Loucy (cell line): ENCODE measurements at regions not wholly inside any gene's neighbourhood (a gene's known extent, or its start where the extent isn't known, plus 50 kb on each side); places are given as distances from the start of the nearest gene placed in this dataset.

ENCODE experiments used
- EZH2phosphoT487 ChIP-seq: fragments of 200-600 bp; IDR thresholded peaks from 2 replicates; pipeline ENCODE4 v1.6.1; 2018; ENCODE audit warnings: antibody characterized with exemption, mild to moderate bottlenecking, moderate library complexity, borderline replicate concordance
- TF ChIP-seq, protein P1 (sequence below): fragments of 200-600 bp; sonication (generic); conservative IDR thresholded peaks from 2 replicates; pipeline ENCODE4 v1.5.1; 2014; ENCODE audit warnings: mild to moderate bottlenecking, antibody characterized with exemption, low read length

DNA sequence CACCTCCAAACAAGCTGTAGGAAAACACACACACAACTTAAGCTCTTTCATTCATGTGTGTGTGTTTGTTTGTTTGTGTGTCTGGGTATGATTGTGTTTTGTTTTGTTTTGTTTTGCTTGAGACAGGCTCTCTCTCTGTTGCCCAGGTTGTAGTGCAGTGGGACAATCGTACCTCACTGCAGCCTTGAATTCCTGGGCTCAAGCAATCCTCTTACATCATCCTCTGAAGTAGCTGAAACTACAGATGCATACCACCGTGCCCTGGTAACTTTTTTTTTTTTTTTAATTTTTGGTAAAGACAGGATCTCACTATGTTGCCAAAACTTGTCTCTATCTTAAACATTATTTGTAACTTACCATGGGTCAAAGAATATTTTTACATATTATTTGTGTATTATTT, 431.7 kb downstream of the SLITRK1 start:
- TF ChIP-seq, protein P1, sequence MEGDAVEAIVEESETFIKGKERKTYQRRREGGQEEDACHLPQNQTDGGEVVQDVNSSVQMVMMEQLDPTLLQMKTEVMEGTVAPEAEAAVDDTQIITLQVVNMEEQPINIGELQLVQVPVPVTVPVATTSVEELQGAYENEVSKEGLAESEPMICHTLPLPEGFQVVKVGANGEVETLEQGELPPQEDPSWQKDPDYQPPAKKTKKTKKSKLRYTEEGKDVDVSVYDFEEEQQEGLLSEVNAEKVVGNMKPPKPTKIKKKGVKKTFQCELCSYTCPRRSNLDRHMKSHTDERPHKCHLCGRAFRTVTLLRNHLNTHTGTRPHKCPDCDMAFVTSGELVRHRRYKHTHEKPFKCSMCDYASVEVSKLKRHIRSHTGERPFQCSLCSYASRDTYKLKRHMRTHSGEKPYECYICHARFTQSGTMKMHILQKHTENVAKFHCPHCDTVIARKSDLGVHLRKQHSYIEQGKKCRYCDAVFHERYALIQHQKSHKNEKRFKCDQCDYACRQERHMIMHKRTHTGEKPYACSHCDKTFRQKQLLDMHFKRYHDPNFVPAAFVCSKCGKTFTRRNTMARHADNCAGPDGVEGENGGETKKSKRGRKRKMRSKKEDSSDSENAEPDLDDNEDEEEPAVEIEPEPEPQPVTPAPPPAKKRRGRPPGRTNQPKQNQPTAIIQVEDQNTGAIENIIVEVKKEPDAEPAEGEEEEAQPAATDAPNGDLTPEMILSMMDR, result no peak
- TF ChIP-seq EZH2phosphoT487, result no peak
